ENCODE measurements at regions not wholly inside any gene's neighbourhood (a gene's known extent, or its start where the extent isn't known, plus 50 kb on each side); places are given as distances from the start of the nearest gene placed in this dataset.

DNA sequence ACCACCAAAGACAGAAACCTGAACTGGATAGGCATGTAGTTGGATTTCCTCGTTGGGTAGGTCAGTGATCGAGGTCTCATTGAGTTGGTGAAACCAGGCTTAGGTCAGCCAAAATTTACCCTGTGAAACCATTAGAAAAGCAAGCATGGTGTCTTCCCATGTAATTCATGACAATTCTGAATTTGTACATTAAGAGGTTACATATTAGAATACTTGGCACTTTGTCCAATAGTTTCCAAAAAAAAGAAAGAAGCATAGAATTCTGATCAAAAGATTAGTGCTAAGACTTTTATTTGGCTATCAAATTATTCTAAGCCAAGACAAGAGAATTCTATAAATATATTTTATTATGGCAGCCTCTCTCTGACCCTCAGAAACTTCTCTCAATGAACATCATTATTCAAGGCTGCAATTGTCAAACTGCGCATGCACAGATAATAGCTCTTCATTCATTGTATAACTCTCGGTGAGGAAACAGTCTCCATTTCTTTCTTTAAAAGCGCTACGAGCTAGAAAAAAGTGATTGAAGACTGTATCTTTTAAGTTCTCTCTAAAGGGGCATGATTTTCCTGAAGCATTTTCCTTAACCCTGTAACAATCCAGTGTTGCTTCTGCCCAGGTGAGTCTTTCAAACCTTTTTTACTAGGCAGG is 79.1 kb upstream of the MYCN start (continued):
- TF ChIP-seq, protein P1, sequence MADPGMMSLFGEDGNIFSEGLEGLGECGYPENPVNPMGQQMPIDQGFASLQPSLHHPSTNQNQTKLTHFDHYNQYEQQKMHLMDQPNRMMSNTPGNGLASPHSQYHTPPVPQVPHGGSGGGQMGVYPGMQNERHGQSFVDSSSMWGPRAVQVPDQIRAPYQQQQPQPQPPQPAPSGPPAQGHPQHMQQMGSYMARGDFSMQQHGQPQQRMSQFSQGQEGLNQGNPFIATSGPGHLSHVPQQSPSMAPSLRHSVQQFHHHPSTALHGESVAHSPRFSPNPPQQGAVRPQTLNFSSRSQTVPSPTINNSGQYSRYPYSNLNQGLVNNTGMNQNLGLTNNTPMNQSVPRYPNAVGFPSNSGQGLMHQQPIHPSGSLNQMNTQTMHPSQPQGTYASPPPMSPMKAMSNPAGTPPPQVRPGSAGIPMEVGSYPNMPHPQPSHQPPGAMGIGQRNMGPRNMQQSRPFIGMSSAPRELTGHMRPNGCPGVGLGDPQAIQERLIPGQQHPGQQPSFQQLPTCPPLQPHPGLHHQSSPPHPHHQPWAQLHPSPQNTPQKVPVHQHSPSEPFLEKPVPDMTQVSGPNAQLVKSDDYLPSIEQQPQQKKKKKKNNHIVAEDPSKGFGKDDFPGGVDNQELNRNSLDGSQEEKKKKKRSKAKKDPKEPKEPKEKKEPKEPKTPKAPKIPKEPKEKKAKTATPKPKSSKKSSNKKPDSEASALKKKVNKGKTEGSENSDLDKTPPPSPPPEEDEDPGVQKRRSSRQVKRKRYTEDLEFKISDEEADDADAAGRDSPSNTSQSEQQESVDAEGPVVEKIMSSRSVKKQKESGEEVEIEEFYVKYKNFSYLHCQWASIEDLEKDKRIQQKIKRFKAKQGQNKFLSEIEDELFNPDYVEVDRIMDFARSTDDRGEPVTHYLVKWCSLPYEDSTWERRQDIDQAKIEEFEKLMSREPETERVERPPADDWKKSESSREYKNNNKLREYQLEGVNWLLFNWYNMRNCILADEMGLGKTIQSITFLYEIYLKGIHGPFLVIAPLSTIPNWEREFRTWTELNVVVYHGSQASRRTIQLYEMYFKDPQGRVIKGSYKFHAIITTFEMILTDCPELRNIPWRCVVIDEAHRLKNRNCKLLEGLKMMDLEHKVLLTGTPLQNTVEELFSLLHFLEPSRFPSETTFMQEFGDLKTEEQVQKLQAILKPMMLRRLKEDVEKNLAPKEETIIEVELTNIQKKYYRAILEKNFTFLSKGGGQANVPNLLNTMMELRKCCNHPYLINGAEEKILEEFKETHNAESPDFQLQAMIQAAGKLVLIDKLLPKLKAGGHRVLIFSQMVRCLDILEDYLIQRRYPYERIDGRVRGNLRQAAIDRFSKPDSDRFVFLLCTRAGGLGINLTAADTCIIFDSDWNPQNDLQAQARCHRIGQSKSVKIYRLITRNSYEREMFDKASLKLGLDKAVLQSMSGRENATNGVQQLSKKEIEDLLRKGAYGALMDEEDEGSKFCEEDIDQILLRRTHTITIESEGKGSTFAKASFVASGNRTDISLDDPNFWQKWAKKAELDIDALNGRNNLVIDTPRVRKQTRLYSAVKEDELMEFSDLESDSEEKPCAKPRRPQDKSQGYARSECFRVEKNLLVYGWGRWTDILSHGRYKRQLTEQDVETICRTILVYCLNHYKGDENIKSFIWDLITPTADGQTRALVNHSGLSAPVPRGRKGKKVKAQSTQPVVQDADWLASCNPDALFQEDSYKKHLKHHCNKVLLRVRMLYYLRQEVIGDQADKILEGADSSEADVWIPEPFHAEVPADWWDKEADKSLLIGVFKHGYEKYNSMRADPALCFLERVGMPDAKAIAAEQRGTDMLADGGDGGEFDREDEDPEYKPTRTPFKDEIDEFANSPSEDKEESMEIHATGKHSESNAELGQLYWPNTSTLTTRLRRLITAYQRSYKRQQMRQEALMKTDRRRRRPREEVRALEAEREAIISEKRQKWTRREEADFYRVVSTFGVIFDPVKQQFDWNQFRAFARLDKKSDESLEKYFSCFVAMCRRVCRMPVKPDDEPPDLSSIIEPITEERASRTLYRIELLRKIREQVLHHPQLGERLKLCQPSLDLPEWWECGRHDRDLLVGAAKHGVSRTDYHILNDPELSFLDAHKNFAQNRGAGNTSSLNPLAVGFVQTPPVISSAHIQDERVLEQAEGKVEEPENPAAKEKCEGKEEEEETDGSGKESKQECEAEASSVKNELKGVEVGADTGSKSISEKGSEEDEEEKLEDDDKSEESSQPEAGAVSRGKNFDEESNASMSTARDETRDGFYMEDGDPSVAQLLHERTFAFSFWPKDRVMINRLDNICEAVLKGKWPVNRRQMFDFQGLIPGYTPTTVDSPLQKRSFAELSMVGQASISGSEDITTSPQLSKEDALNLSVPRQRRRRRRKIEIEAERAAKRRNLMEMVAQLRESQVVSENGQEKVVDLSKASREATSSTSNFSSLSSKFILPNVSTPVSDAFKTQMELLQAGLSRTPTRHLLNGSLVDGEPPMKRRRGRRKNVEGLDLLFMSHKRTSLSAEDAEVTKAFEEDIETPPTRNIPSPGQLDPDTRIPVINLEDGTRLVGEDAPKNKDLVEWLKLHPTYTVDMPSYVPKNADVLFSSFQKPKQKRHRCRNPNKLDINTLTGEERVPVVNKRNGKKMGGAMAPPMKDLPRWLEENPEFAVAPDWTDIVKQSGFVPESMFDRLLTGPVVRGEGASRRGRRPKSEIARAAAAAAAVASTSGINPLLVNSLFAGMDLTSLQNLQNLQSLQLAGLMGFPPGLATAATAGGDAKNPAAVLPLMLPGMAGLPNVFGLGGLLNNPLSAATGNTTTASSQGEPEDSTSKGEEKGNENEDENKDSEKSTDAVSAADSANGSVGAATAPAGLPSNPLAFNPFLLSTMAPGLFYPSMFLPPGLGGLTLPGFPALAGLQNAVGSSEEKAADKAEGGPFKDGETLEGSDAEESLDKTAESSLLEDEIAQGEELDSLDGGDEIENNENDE (IDR thresholded peaks at IDR 0.05; ENCODE audit: insufficient replicate concordance, low read length): no peak
- TF ChIP-seq SP2 (IDR thresholded peaks at IDR 0.05; ENCODE audit: low read length): no peak
- no peak for TF ChIP-seq EP300 (IDR thresholded peaks at IDR 0.05; ENCODE audit: borderline replicate concordance in 1 of 2, low read depth in 2 of 2, low read length in 2 of 2)
- TF ChIP-seq TAF1 (IDR thresholded peaks at IDR 0.05; ENCODE audit: low read depth, low read length): no peak
- TF ChIP-seq RFX5 (IDR thresholded peaks at IDR 0.05; ENCODE audit: borderline replicate concordance, low read depth, low read length): no peak
- TF ChIP-seq TBP (IDR thresholded peaks at IDR 0.05; ENCODE audit: low read depth, low read length): no peak
- TF ChIP-seq CBX5 (IDR thresholded peaks at IDR 0.05; ENCODE audit: low read depth, low read length): no peak
- no peak for TF ChIP-seq FOSL1 (IDR thresholded peaks at IDR 0.05; ENCODE audit: insufficient read depth, low read depth, low read length)
- no peak for TF ChIP-seq CHD1 (IDR thresholded peaks at IDR 0.05; ENCODE audit: low read depth, low read length)
